ENCODE measurements at regions not wholly inside any gene's neighbourhood (a gene's known extent, or its start where the extent isn't known, plus 50 kb on each side); places are given as distances from the start of the nearest gene placed in this dataset.
A peak's percentile ranks its signal among the peaks of the same experiment; 100 is the strongest.

DNA sequence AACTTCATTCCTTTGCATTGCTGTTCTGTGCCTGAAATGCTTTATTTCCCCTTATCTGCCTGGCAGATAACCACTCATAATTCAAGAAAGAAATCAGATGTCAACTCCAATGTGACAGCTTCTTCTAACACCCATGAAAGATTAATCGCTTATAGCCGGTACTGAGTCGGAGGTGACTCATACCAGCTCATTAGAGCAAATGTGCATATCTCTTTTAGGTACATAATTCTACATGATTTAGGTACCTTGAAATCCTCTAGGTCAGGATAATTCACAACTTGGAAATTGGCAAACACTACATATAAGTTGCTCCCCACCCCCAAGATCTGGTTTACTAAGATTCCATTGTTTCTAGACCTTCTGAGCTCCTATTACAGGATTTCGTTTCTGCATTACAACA lies 554.4 kb upstream of the SORCS1 start:
- DNase-seq (ENCODE audit: missing footprints) (no peak), ATAC-seq (no peak)
- intact Hi-C loops (cut with DNase I): no loop called here

DNA sequence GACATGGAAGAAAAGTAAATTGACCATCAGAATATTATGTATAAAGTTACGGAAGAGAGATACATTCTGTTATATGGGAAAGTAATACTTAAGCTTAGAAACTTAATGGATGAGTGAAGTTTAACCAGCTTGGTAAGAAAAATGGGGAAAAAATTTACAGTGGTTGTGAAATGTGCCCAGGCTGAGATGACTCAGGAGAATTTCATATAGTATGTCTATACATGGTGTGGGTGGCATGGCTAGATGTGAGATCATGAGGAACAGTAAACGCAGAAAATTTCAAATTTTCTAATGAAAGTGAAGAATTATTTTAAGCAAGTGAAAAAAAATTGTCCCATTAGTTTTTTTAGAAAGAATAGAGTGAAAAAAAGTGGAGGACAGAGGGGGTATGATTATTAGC lies 552.5 kb upstream of the SORCS1 start:
- no peak for DNase-seq (ENCODE audit: missing footprints)
- intact Hi-C loops (cut with DNase I): no loop called here
- no peak for ATAC-seq

DNA sequence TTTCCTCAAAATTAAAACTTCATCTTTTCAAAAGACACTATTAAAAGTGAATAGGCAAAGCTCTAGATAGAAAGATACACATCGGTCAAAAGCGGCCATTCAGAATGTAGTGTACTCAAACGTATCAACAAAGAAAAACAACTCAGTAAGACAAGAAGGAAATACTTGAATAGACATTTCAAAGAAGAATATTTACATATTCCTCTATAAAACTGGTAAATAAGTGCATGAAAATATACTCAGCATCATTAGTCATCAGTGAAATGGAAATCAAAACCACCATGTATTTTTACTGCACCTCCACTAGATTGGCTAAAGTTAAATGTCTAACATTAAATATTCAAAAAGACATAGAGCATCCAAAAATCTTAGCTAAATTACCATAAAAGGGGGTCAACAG lies 551.1 kb upstream of the SORCS1 start:
- no peak for ATAC-seq
- intact Hi-C loops (cut with DNase I): no loop called here

DNA sequence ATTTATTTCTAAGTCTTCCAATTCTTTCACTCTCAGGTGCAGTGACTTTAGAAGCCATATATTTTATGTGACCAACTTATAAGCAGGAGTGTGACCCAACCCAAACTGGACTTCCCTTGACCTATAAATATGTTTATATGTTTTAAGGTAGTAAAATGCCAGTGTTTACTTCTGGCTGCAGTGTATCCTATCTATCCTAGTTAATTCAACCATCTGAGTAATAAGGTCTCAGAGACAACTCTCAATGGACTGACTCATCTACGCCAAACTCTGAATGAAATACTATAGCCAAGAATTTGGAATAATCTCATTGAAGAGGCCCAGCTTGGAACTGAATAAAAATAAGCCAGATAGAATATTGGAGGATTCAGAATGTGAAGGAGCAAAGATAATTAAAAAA lies 544.5 kb upstream of the SORCS1 start:
- no peak for DNase-seq (ENCODE audit: missing footprints)
- ATAC-seq: no peak
- intact Hi-C loops (cut with DNase I): no loop called here

More for the DNA sequence above, 551.1 kb upstream of the SORCS1 start:
- DNase-seq (ENCODE audit: missing footprints): no peak

DNA sequence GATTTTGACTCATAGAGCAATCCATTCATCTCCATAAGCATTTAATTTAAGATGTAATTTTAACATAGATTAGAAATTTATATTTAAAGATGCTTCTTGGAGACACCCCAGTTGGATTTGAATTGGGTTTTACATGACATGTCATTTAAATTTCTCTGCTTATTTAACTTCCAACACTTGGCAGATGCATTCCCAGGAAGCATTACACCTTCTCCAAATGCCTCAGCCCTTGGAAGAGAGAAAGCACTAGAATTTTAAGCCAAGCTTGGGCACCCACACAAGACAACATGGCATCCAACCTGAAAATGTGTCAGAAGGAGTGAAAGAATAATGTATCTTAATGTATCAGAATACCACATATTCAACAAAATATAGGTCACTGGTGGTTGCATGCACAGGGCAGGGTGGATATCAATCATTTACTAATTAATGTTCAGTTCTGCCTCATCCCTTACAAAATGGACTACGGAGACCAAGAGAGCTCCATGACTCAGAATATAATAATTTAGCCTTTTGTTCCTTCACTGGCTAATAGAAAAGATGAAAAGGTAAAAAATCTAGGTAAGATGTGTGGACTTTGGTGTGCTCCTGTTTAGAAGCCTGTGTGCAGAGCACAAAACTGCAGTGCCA lies 541.7 kb upstream of the SORCS1 start:
- DNase-seq (ENCODE audit: missing footprints) (no peak), ATAC-seq (no peak)
- intact Hi-C loops (cut with DNase I): no loop called here

DNA sequence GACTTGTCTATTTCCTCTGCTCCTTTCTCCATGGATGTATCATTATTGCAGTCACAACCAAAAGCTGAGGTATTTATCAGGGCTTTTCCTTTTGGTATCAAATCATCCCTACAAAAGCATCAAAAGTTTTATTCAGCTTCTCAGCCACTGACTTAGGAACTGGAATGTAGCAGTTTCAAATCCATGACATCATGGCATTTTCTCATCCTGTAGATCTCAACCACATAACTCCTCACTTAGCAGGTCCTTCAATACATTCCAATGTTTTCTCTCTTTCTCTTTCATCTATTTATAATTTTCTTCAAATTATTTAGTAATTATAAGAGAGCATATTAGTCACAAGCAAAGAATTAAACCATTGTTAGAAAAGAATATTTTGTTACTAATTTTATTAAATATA lies 537.4 kb upstream of the SORCS1 start:
- ATAC-seq: no peak
- intact Hi-C loops (cut with DNase I): no loop called here
- DNase-seq (ENCODE audit: missing footprints): no peak

DNA sequence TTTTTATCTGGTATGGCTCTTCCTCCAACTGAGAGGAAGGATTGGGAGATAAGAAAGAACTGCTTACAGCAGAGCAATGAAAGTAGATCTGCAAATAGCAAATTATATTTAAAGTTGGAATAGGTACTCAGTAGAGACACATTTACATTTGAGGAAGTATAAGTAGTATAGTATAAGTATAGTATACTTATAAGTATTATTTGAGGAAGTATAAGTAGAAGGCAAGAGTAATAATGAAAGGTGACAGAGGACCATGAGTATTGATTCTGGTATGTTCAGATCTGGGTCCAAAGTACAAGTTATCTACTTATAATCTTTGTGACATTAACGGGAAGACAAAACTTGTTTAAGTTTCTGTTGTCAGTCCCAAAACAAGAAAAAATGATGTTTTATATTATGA lies 527.6 kb upstream of the SORCS1 start:
- DNase-seq (ENCODE audit: missing footprints) (no peak), ATAC-seq (no peak)
- intact Hi-C loops (cut with DNase I): no loop called here

DNA sequence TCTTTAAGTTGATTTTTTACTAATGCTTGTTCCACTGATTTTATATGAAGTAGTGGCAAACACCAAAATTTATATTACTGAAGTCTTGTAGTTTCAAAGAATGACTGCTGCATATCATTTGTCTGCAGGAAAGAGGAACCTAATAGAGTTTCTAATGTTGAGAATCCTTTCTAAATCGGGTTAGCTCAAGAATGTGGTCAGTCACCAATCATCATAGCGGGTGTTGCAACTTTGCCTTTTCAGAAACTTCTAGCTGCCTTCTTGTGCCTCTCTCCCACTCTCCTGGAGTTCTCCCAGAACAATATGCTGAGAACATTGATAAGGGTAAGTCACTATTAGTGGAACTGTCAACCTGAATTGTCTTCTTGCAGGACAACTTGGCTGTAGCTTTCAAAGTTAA lies 524.8 kb upstream of the SORCS1 start:
- ATAC-seq (no peak), DNase-seq (ENCODE audit: missing footprints) (no peak)
- intact Hi-C loops (cut with DNase I): no loop called here

DNA sequence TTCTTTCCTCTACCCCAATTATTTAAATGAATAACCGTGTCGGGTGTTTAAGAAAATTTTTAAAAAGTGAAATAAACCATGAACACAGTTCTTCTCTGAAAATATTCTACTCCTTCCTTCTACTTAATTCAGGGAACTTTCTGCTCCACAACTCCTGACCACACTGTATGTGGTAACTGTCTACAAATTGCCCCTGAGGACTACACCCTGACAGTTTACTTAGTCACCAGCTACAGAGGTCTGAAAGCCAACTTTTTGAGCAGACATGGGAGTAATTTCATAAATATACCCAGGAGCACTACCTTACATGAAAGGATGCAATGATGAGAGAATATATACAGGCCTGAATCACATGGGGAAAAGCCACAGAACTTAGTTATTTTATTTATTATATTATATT lies 523.2 kb upstream of the SORCS1 start:
- ATAC-seq: no peak
- no peak for DNase-seq (ENCODE audit: missing footprints)
- intact Hi-C loops (cut with DNase I): no loop called here

DNA sequence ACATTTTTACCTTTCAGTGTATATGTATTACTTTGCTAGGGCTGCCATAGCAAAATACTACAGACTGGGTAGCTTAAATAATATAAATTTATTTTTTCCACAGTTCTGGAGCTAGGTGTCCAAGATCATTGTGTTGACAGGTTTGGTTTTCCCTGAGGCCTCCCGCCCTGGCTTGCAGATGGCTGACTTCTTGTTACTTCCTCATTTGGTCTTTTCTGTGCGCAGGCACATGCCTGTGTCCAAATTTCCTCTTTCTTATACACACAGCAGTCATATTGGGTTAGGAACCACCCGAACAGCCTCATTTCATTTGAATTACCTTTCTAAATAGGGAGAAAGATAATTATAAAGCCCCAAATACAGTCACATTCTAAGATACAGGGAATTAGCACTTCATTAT lies 521.6 kb upstream of the SORCS1 start:
- peak; percentile 65 for DNase-seq (ENCODE audit: missing footprints)
- ATAC-seq: no peak

DNA sequence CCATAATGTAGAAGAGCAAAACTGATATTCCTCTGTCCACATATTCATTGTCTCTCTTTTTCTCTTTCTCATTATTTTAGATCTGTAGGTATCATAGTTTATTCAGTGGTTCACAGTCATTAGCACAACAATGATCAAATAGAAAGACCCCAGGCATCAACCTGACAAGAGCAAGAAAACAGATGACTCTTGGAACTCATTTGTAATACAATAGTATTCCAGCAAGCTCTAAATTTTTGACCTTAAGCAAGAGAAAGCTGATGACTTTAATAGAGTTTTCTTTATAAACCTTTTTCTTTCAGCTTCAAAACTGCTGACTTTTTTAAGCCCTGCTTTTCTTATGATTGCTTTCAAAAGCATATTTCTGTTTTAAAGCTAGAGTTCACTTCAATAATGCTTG lies 507.5 kb upstream of the SORCS1 start:
- intact Hi-C loops (cut with DNase I): no loop called here
- no peak for ATAC-seq
- DNase-seq (ENCODE audit: missing footprints): no peak

More for the DNA sequence above, 521.6 kb upstream of the SORCS1 start:
- intact Hi-C loops (cut with DNase I): no loop called here

DNA sequence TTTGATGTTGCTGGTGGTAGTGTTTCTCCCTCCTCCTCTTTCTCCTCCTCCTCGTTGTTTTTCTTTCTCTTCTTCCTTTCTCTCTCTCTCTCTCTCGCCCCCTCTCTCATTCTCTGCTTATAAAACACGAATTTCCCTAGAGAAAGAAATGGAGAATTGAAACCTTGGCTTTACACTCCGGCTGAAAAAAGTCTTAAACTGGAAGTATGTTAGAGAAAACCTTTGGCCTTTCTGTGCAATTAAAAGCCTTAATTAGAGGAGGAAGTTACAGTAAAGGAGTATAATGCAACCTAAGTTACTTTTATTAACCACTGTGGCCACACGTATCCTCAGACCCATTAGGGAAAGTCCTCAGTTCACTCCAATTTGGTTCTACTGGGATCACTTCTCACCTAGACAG lies 501.7 kb upstream of the SORCS1 start:
- no peak for DNase-seq (ENCODE audit: missing footprints)
- ATAC-seq: no peak
- intact Hi-C loops (cut with DNase I): no loop called here

DNA sequence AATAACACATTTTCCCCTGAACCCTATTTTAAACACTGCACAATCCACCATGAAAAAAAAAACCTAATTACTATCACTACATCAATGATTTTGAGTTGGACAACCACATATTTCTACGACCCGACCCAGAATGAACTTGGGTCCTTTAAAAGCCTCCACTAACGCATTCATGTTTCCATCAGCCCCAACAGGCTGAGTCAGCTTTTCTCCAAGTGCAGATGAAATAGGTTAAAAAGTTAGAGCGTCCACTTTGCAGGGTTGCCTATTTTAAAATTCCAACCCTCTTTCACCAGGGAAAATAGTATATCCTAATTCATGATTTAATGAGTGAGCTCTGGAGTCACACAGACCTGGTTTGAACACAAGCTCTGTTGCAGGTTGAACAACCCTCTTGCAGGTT lies 501.0 kb upstream of the SORCS1 start:
- ATAC-seq (no peak), DNase-seq (ENCODE audit: missing footprints) (no peak)
- intact Hi-C loops (cut with DNase I): no loop called here

DNA sequence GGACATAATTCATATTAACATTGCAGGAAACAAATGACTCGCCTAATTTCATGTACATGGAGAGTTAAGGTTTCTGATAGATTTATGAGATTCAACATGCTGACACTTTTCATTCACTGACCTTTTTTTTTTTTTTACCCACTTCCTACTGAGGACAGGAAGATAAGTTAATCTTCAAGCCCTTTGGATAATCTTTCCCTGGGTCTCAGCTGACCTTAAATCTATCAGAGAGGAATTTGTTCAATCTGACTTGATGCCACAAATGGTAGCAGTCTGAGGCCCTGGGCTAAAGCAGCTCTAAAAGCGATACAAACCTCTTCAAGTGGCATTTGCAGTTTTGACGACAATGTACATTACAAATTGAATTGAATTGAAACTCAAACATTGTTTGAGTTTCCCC lies 493.3 kb upstream of the SORCS1 start:
- intact Hi-C loops (cut with DNase I): no loop called here
- no peak for DNase-seq (ENCODE audit: missing footprints)
- ATAC-seq: no peak

DNA sequence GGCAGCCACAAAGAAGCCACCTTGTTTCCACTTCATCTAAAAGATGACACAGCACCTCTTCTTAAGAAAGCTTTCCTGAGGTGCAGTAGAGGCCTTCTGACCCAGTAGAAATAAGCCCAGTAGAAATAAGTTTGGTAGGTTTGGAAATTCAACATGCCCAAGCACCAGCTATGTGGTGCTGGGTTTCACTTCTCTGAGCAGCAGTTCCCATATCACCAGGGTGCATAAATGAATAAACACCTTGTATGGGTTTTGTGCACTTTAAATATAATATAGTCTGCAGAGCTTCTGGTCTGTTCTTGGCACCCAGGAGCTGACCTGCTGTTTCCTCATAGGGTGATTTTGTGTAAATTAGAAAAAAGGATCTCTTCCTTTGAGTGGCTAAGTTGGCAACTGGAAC lies 492.4 kb upstream of the SORCS1 start:
- intact Hi-C loops (cut with DNase I): no loop called here
- DNase-seq (ENCODE audit: missing footprints) (no peak), ATAC-seq (no peak)

DNA sequence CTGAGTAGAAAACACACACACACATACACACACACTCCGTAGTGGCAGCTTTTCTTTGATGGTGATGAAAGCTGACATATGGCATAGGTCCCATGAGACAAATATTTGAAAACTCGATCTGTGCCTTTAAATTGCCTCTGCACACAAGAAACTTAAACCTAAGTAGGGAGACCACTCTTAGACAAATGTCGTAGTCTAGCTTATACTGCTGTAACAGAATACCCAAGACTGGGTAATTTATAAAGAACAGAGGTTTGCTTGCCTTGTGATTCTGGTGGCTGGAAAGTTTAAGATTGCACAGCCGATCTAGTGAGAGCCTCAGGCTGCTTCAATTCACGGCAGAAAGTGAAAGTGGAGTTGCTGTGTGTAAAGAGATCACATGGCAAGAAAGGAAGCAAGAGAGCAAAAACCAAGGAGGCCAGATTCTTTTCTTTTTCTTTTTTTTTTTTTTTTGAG lies 489.4 kb upstream of the SORCS1 start:
- ATAC-seq (peak; percentile 68), DNase-seq (ENCODE audit: missing footprints) (no peak)
- intact Hi-C loops (cut with DNase I): no loop called here

DNA sequence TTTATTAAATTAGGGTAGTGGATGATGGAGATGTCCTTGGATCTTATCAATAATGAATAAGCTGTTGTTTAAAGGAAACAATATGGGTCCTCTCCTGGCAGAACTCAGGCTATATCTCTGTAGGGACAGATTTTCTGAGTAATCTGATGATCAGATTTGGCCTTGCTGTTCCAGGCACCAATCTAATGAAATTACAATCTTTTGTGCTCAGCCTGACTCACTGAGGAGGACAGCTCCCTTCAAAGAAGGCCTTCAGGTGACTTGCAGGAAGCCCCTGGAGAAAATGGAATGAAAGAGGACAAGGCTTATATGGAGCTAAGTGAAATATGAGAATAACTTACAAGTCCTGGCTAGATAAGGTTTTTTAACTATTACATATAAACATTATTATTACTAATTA lies 486.4 kb upstream of the SORCS1 start:
- DNase-seq (ENCODE audit: missing footprints): no peak
- ATAC-seq: no peak
- intact Hi-C loops (cut with DNase I): no loop called here

DNA sequence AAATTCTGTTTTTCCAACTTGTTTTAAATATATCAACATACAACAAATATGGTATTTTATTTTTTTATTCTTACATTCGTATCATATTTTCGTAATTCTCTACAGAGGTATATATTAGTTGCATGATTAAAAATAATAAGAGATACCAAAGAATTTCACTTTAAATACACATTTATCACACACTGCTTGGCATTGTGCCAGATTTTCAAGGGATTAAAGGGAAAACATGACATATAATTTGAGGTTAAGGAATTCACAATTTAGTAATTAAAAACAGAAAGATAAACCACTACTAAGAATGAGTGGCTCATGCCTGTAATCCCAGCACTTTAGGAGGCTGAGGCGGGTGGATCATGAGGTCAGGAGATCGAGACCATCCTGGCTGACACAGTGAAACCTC lies 484.7 kb upstream of the SORCS1 start:
- ATAC-seq (no peak), DNase-seq (ENCODE audit: missing footprints) (no peak)
- intact Hi-C loops (cut with DNase I): no loop called here

DNA sequence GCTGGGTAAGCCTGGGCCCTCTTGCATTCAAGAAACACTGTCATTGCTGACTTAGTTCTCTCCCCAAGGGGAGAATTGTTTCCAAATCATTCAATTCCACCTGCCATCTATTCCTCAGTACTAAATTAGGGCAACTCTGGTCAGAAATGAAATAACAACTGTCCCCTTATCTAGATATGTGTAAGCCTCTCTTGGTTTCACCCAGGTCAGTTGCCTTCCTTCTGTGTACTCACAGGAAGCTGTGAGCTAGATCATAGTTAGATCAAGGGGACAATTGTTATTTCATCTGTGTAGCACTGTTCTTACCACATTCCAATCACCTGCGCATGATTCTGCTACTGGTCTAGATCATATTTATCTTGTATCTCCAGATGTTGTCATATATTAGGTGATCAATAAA lies 483.0 kb upstream of the SORCS1 start:
- intact Hi-C loops (cut with DNase I): no loop called here

DNA sequence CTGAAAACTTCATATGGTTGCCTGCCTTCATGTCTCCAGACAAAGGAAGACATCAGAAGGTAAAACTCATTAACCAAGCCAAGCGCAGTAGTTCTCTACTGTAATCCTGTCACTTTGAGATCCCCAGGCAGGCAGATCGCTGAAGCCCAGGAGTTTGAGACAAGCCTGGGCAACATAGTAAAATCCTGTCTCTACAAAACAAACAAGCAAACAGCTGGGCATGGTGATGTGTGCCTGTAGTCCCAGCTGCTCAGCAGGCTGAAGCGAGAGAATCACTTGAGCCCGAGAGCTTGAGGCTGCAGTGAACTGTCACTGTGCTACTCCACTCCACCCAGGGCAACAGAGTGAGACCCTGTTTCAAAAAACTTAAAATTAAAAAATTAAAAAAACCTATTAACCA lies 467.4 kb upstream of the SORCS1 start:
- DNase-seq (ENCODE audit: missing footprints) (no peak), ATAC-seq (no peak)
- intact Hi-C loops (cut with DNase I): no loop called here

More for the DNA sequence above, 483.0 kb upstream of the SORCS1 start:
- ATAC-seq: no peak
- no peak for DNase-seq (ENCODE audit: missing footprints)

DNA sequence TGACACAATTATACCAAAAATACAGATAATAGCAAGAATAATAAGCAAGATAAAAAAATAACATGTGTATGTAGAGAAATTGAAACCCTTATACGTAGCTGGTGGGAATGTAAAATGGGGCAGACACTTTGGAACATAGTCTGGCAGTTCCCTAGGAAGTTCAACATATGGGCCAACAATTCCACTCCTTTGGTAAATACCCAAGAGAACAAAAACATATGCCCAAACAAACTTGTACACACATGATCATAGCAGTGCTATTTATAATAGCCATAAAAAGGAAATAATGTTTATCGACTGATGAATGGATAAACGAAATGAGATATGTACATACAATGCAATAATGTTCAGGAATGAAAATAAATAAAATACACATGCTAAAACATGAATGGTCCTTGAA lies 462.4 kb upstream of the SORCS1 start:
- intact Hi-C loops (cut with DNase I): no loop called here
- ATAC-seq (no peak), DNase-seq (ENCODE audit: missing footprints) (no peak)

DNA sequence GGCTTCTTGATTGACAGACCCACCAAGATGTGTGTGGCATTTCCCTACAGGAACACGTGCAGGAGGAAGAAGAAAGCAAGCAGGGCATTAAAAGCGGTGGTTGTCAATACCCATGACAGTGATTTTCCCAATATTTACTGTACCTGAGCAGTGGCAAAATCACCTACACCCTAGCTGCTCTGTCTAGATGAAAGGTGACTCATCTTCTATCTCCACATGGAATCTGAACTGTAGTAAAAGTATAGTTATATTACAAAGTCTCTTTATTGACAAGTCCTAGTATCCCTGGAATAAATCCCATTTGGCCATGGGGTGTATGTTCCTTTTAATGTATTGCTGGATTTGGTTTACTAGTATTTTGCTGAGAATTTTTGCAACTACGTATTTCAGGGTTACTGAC lies 458.8 kb upstream of the SORCS1 start:
- intact Hi-C loops (cut with DNase I): no loop called here
- DNase-seq (ENCODE audit: missing footprints) (no peak), ATAC-seq (no peak)

All from Right ventricle myocardium inferior (tissue), 1 donor.